NOMO-1 treated with dmso at 0.1 percent for 144 hours (cell line): ENCODE measurements at regions not wholly inside any gene's neighbourhood (a gene's known extent, or its start where the extent isn't known, plus 50 kb on each side); places are given as distances from the start of the nearest gene placed in this dataset.
A peak's percentile ranks its signal among the peaks of the same experiment; 100 is the strongest.
"Not testable (repeated sequence)": the region's sequence is repeated elsewhere in the genome, so short reads cannot be mapped to it uniquely, and the experiment has no call there.

ENCODE experiments used
- DNase-seq: peaks from one replicate; lab custom pipeline; 2025; ENCODE audit not compliant: unreplicated experiment; lab: John Stamatoyannopoulos, UW

GRCh38 chr12:45490232-45490881, 239.1 kb upstream of the ARID2 start:
- no peak for DNase-seq

DNA sequence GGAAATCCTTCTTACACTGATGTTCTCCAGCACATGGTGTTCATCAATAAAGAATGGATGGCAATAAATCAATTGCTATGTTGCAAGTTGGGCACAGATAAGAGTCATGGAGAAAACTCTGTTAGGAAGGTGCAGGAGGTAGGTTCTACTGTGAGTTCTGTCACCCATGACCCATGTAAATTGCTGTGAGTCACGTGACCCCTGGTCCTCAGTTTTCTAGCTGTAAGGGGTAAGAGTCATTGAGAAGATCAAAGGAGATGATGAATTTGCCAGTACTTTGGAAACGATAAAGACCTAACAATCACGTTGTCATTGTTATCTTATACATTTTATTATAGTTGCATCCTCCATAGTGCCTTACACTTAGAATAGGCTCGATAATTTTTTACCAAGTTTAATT, 235.2 kb upstream of the ARID2 start:
- no peak for DNase-seq

DNA sequence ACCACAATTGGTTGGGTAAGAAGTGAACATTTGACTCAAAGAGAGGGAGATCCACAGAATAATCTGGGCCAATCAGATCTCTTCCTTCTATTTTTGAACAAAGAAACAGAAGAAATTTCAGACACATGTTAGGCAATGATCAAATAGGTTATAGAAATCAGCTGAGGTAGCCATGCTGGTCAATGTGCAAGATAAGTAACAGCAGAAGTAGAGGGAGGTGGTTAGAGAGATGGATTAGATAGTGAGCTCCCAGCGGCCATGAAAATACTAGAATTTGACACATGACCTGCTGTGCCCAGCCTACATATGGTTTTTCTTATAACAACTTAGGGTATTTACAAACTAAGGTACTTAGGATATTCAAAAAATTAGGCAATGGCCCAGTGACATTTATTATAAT, 230.9 kb upstream of the ARID2 start:
- no peak for DNase-seq

DNA sequence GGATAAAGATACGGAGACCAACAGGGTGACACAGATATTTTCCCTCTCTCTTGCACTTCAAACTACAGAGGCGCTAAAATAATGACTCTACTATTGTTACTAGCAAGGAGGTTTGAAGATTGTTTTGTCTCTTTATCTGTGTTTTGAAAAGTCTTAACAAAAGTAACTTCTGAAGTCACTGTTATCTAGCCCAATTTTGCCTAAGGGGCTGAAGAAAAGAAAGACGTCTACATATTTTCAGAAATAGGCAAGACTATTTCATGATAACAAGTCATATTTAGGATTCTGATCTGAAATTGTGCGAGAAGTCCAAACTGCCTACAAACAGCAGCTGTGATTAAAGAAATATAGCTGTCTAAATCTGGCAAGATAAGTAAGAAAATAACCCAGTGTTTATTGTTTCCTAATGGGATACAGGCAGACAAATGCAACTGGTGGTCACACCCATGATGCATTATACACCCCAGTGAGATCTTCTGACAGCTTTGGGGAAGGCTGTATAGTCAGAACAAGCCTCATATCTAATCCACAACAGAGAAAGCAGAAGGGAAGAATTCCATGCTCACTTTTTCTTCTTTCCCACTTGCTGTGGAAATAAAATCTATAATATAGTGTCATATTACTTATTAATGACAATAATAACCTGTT, 226.9 kb upstream of the ARID2 start:
- DNase-seq: no peak

- DNase-seq: no peak
These were observed 225.6 kb upstream of the ARID2 start for GRCh38 chr12:45503899-45504298.

- no peak for DNase-seq
These were observed 225.0 kb upstream of the ARID2 start for GRCh38 chr12:45504316-45505010.

DNA sequence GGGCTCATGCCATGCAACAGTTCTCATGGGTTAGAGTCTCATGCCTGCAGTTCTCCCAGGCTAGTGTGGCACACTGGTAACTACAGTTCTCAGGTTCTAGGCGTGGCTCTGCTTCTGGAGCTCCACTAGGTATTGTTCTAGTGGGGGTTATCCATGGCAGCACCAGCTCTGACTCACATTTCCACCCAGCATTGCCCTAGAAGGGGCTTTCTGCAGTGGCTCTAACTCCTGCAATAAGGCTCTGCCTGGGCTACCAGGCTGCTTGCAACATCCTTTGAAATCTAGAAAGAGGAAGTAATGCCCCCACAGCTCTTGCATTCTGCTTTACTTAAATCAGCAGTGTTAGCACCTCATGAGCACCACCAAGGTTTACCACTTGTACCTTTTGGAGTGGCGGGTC, 220.3 kb upstream of the ARID2 start:
- DNase-seq: peak; percentile 96

GRCh38 chr12:45509621-45510020, 219.9 kb upstream of the ARID2 start:
- DNase-seq: no peak

DNA sequence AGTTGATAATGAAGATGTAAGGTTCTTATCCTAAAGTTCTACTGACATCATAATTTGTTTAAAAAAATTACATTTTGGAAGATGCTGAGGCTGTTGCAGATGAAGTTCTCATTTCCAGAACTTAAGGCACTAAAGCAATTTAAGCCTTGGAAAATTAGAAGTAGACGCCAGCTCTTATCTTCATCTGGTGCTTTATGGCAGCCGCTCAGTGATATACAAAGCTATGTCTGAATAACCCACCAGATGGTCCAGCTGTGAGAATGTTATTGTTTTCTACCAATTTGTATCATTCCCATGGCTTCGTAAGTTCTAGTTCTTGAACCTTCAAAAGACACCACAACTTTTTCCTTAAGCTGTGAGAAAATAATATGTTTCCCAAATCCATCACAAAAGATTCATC, 212.1 kb upstream of the ARID2 start:
- no peak for DNase-seq

GRCh38 chr12:45518291-45519235, 210.9 kb upstream of the ARID2 start:
- DNase-seq: peak; percentile 40

GRCh38 chr12:45522227-45522626, 207.3 kb upstream of the ARID2 start:
- DNase-seq: no peak

DNA sequence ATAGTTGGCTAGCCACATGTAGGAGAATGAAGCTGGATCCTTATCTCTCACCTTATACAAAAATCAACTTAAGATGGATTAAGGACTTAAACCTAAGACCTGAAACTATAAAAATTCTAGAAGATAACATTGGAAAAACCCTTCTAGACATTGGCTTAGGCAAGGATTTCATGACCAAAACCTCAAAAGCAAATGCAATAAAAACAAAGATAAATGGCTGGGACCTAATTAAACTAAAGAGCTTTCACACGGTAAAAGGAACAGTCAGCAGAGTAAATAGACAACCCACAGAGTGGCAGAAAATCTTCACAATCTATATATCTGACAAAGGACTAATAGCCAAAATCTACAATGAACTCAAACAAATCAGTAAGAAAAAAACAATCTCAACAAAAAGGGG, 202.7 kb upstream of the ARID2 start:
- DNase-seq: not testable (repeated sequence)

GRCh38 chr12:45532113-45532512, 197.4 kb upstream of the ARID2 start:
- DNase-seq: no peak

- no peak for DNase-seq
These were observed 193.8 kb upstream of the ARID2 start for GRCh38 chr12:45535610-45536180.

DNA sequence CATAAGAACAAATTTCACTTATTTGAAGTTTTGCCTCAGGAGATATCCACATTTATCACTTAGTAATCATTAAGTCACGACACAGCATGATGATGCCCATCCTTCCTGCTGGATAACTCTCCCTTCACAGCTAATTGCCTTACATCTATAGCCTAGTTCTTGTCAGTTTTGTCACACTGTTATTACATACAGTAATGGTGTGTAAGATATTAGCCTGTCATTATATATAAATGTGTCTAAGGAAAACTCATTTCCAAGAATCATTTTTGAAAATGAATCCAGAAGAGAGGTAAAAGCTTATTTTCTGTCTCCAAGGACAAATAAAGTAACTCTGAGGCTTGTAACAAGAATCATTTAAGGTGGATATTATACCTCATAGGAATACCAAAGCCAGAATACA, 193.2 kb upstream of the ARID2 start:
- no peak for DNase-seq

GRCh38 chr12:45540661-45541341, 188.7 kb upstream of the ARID2 start:
- no peak for DNase-seq

DNA sequence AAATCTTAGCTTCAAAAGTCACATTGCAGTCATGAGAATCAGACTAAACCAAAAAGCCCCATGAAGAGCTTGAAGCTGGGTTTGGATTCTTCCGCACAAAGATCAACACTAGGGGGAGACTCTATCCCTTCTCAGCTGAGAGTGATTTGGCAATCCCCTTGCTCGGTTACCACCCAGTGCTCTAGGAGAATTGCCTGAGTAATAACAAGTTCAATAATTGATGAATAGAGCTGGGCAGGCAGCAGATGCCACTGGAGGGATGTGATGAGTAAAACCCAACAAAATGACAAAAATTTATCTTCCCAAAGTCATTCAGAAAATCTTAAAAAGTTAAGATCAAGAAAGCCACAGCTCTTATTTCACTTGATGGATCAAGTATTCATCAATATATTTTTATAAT, 185.6 kb upstream of the ARID2 start:
- peak; percentile 62 for DNase-seq

- no peak for DNase-seq
These were observed 183.0 kb upstream of the ARID2 start for GRCh38 chr12:45546545-45546944.

- DNase-seq: no peak
These were observed 182.4 kb upstream of the ARID2 start for GRCh38 chr12:45547132-45547531.

GRCh38 chr12:45547822-45548221, 181.7 kb upstream of the ARID2 start:
- no peak for DNase-seq
